ENCODE measurements at regions not wholly inside any gene's neighbourhood (a gene's known extent, or its start where the extent isn't known, plus 50 kb on each side); places are given as distances from the start of the nearest gene placed in this dataset.

- DNase-seq, result no peak
Observed at GRCh38 chr4:124188595-124188994, 523.9 kb downstream of the ANKRD50 start.

- no peak for DNase-seq
Observed at GRCh38 chr4:124189545-124189944, 523.0 kb downstream of the ANKRD50 start.

DNA sequence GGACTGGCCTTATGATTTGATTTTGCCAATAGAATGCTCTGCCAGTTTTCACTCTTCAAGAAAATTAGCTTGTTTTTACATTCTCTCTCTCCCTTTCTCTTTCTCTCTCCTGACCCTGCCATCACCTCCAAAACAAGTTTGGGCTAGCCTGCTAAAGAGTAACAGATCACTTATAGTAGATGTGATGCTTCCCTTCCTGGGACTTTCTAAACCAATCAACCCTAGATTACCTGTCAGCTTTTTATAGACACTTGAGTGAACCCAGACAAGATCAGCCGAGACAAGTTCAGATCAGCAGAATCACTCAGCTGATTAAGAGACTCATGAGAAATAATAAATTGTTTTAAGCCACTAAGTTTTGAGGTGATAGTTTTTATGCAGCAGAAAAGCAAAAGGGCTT is 521.2 kb downstream of the ANKRD50 start:
- no peak for DNase-seq

- no peak for DNase-seq
Observed at GRCh38 chr4:124192544-124192943, 520.0 kb downstream of the ANKRD50 start.

DNA sequence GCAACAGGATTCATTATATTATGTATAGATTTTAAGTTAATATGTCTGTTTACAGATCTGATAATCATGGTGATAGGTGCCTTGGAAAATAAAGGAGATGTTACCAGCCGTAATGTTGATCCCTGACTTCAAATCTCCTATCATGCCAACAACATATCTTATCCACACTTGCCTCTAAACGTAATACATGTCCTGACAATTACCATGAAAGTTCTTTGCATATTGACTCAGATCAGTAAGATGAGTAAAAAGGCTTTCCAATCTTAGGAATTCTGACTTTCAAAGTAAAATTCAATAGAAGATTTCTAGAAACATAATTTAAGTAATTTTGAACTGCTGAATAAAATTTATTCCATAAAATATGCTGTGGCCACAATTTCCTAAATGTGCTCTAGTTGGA is 513.3 kb downstream of the ANKRD50 start:
- no peak for DNase-seq

GRCh38 chr4:124199755-124200154 is 512.8 kb downstream of the ANKRD50 start:
- DNase-seq, result no peak

DNA sequence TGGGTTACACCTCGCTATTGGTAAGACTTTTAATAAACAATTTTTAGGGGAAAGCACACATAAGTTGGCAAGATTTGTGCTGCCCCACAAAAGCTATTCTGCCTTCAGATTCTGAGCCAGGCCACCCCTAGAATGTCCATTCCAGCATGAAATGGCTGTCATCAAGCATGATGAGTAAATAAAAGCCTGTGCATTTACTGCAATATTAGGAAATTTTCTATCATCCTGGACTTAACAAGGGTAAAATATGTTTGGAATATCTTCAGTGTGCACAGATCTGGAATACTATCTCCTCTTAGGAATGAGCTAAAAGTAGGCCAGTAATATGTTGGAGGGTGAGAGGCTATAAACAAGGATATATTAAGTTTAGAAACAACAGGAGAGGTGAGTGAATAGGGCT is 510.9 kb downstream of the ANKRD50 start:
- no peak for DNase-seq

GRCh38 chr4:124202099-124202498 is 510.4 kb downstream of the ANKRD50 start:
- DNase-seq, result no peak

DNA sequence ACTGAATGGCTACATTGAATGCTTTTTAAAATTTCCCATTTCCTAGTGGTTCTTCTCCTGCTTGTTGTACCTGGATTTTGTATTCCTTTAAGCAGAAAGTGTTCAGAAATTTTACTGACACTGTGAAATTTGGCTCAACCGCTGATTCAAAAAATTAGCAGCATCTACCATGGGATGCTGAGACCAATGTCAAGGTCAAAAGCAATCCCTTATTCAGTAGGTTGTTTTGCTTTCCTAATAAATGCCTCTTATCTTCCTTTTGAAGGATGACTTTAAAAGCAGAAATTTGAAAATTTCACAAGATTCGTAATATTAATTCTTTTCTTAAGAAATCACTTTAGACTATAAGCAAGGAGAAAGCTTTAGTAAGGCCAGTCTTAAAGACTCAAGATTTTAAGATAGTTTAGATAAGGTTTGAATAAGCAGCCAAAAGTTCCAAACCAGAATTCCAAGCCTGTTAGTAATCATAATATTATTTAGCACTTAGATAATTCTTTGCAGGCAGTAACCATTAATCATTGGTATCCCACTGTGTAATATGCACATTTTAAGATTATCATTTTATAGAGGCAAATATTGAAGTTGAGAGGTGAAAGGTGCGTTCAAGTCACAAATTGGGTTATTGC is 508.8 kb downstream of the ANKRD50 start:
- DNase-seq, result no peak

DNA sequence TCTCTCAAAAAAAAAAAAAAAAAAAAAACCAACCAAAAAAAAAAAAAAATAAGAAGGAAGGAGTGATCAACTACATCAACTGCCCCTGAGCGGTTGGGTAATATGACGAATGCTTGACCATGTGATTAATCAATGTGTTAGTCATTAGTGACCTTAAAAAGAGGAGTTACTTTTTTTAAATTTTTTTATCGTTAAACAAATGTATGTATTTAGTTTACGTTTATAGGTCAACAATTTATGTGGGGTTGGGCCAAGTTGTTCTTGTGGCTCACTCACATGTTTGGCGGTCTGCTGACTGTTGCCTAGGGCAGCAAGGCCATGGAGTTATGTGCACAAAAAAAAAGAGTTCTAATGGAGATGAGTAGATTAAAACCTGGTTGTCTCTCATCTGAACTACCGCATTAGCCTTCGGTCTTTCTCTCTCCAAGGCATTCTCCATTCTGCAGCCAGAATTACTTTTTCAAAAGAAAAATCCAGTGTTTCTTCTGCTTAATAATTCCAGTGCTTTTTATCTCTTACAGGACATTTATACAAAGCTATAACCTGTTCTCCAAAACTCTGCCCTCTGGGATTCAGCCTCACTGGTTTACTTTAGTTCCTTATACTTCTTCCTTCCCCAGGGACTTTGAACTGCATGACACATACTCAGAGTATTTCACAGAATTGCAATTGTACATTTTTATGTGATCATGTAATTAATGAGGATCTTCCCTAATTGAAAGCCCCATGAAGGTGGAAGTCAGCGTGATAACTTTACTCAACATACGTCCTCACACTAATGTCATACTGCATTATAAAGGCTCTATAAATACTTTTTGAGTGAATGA is 505.5 kb downstream of the ANKRD50 start:
- DNase-seq, result no peak

- DNase-seq, result no peak
Observed at GRCh38 chr4:124209211-124209610, 503.3 kb downstream of the ANKRD50 start.

- no peak for DNase-seq
Observed at GRCh38 chr4:124209626-124210025, 502.9 kb downstream of the ANKRD50 start.

- DNase-seq, result no peak
Observed at GRCh38 chr4:124210746-124211145, 501.8 kb downstream of the ANKRD50 start.

DNA sequence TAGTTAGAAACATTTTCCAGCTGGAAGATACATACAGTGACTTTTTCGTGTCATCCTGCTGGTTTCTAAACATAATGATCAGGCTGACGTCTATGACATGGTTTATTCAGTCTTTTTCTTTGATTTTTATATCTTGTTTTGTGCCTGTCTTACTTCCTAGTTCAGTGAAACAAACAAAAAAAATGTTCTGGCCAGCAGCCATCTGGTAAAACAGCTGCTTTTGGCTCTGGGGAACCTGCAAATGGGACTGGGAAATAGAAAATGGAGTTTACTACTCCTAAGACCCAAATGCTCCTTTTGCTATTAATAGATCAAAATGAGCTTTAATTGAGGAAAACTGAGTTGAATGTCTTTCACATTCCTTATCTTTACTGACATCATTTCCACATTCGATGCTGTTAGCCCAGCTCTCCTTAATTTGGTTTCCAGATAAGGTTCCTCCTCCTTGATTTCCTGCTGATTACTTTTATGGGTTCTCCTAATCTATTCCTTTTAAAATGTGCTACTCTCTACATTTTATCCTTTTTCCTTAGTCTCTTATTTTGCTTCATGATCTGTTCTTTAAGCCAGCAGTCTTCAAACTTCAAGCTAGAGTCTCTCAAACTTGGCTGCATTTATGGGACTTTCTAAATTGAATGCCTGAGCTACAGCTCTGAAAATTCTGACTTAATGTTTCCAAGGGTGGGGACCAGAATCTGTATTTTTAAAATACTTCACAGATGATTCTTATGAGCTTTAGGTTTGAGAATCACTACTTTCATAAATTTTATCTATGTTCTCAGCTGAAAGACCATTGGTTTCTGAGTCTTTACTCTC is 499.5 kb downstream of the ANKRD50 start:
- DNase-seq, result no peak

DNA sequence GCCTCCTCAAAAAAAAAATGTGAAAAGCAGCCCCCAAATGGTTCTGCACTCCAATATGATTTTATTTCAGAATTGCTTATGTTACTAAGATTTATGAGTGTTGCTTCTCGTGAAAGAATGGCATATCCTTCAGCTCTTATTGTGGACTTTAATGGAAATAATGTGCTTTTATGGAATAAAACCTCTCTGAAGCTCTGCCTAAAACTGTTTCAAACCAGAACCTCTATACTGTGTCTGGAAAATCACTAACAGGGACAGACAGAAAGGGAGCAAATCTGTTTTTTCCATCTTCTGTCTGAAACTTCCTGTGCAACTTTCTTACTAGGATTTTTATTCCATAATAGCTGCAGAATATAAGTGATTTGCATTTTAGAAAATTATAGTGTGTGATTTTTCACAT is 493.1 kb downstream of the ANKRD50 start:
- DNase-seq, result no peak

DNA sequence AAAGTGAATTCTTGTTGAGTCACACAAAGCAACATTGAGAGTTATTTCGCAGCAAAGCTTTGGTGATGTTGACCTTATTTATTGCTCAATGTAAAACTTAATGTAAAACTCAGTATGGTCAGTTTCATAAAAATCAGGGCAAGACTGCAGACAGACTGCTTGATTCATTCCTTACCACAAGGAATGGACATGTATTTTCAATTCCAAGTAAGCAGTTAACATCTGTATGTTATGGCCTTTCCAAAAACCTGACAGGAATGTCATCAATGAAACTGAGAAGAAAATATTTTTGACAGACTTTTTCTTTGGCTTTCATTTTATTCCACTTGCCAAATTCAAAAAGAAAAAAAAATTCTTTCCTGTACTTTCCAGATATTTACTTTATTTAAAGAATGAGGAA is 488.3 kb downstream of the ANKRD50 start:
- DNase-seq, result no peak

GRCh38 chr4:124227981-124228380 is 484.6 kb downstream of the ANKRD50 start:
- no peak for DNase-seq

GRCh38 chr4:124230268-124230667 is 482.3 kb downstream of the ANKRD50 start:
- DNase-seq, result no peak

- no peak for DNase-seq
Observed at GRCh38 chr4:124234771-124235170, 477.8 kb downstream of the ANKRD50 start.

GRCh38 chr4:124243671-124244366 is 468.7 kb downstream of the ANKRD50 start:
- DNase-seq, result no peak

DNA sequence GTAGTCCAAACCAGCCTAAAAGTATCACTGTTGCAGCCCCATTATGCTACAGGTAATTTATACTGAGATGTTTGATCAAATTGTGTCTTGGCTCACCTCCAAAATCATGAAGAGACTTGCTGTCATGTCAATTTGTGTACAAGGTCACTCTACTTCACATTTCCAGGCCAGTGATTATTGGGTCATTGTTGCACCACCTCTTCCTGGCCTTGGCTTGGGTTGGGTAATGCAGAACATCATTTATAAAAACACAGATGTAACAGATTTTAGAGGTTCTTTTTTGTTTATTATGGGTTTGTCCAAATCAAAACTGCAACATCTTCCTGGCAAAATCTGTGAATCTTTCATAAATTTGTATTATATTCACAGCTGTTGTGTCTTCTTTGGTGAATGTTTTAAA is 459.5 kb downstream of the ANKRD50 start:
- DNase-seq, result no peak
